ENCODE measurements at regions not wholly inside any gene's neighbourhood (a gene's known extent, or its start where the extent isn't known, plus 50 kb on each side); places are given as distances from the start of the nearest gene placed in this dataset.

GRCh38 chr12:116403546-116403945, 126.1 kb upstream of the MED13L start:
- DNase-seq = no peak
- Mint-ChIP-seq H3K27me3 (ENCODE audit: unreplicated experiment) (no peaks in the 10 kb centered on the region), H3K4me3 (ENCODE audit: unreplicated experiment) (no peak overlapping the region), H3K4me1 (ENCODE audit: low read depth, unreplicated experiment) (no peaks in the 10 kb centered on the region), H3K36me3 (ENCODE audit: unreplicated experiment) (peaks cover 3% of the 10 kb centered on the region), H3K27ac (ENCODE audit: unreplicated experiment) (no peak overlapping the region), H3K9me3 (ENCODE audit: unreplicated experiment) (peaks cover 2% of the 10 kb centered on the region)
- TF ChIP-seq, protein P1, sequence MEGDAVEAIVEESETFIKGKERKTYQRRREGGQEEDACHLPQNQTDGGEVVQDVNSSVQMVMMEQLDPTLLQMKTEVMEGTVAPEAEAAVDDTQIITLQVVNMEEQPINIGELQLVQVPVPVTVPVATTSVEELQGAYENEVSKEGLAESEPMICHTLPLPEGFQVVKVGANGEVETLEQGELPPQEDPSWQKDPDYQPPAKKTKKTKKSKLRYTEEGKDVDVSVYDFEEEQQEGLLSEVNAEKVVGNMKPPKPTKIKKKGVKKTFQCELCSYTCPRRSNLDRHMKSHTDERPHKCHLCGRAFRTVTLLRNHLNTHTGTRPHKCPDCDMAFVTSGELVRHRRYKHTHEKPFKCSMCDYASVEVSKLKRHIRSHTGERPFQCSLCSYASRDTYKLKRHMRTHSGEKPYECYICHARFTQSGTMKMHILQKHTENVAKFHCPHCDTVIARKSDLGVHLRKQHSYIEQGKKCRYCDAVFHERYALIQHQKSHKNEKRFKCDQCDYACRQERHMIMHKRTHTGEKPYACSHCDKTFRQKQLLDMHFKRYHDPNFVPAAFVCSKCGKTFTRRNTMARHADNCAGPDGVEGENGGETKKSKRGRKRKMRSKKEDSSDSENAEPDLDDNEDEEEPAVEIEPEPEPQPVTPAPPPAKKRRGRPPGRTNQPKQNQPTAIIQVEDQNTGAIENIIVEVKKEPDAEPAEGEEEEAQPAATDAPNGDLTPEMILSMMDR (IDR thresholded peaks at IDR 0.05; ENCODE audit: partially characterized antibody, unreplicated experiment) = no peak

DNA sequence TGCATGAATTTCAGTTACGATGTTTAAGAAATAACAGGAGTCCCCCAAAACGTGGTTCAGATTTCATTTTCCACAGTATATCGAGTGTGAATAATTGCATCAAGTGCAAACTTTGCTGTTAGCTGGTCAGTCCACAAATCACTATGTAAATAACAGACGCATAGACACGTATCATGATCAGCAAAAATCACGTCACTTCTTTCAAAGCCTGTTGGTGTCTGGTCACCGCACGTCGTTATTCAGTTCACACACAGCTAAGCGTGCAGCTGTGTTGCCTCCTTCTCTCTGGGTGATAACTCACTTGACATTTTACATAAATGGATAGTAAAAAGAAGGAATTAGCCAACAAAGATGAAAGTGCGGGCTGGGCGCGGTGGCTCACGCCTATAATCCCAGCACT, 126.8 kb upstream of the MED13L start:
- Mint-ChIP-seq H3K4me1 (ENCODE audit: low read depth, unreplicated experiment) (no peaks in the 10 kb centered on the region), H3K27ac (ENCODE audit: unreplicated experiment) (no peak overlapping the region), H3K4me3 (ENCODE audit: unreplicated experiment) (no peak overlapping the region), H3K27me3 (ENCODE audit: unreplicated experiment) (no peaks in the 10 kb centered on the region), H3K9me3 (ENCODE audit: unreplicated experiment) (no peaks in the 10 kb centered on the region), H3K36me3 (ENCODE audit: unreplicated experiment) (no peaks in the 10 kb centered on the region)
- DNase-seq = no peak
- TF ChIP-seq, protein P1 (IDR thresholded peaks at IDR 0.05; ENCODE audit: partially characterized antibody, unreplicated experiment) = no peak

DNA sequence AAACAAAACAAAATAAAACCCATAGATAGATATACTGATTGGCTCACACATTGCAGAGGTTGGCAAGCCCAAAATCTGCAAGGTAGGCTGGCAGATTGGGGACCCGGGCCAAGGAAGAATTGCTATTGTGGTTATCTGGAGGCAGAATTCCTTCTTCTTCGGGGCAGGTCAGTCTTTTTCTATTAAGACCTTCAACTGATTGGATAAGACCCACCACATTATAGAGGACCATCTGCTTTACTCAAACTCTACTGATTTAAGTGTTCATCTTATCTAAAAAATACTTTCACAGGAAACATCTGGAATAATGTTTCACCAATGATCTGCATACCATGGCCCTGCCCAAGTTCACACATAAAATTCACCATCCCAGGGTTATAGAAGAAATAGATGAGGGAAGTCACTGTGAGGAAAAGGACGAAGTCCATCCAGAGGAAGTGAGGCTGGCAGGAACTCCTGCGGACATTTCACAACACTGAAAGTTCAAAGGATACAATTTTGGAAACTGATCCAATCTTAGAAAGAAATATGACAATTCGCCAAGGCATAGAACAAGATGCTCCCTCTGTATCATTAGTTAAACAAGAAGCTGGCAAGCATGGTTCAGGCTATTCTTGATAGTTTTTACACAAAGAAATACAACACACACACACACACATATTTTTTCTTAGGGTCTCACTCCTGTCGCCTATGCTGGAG, 127.6 kb upstream of the MED13L start:
- no peaks in the 10 kb centered on the region for H3K4me1 Mint-ChIP-seq (ENCODE audit: low read depth, unreplicated experiment)
- H3K27ac Mint-ChIP-seq (ENCODE audit: unreplicated experiment) = no peak overlapping the region
- no peak for DNase-seq
- no peaks in the 10 kb centered on the region for H3K27me3 Mint-ChIP-seq (ENCODE audit: unreplicated experiment)
- TF ChIP-seq, protein P1 (IDR thresholded peaks at IDR 0.05; ENCODE audit: partially characterized antibody, unreplicated experiment) = no peak
- no peak overlapping the region for H3K4me3 Mint-ChIP-seq (ENCODE audit: unreplicated experiment)
- H3K9me3 Mint-ChIP-seq (ENCODE audit: unreplicated experiment) = no peaks in the 10 kb centered on the region
- H3K36me3 Mint-ChIP-seq (ENCODE audit: unreplicated experiment) = no peaks in the 10 kb centered on the region

GRCh38 chr12:116406529-116406928, 129.0 kb upstream of the MED13L start:
- Mint-ChIP-seq H3K27me3 (ENCODE audit: unreplicated experiment) (peaks cover 2% of the 10 kb centered on the region), H3K27ac (ENCODE audit: unreplicated experiment) (no peak overlapping the region), H3K36me3 (ENCODE audit: unreplicated experiment) (no peaks in the 10 kb centered on the region), H3K4me1 (ENCODE audit: low read depth, unreplicated experiment) (peaks cover 3% of the 10 kb centered on the region), H3K9me3 (ENCODE audit: unreplicated experiment) (no peaks in the 10 kb centered on the region), H3K4me3 (ENCODE audit: unreplicated experiment) (no peak overlapping the region)
- DNase-seq = peak; percentile 28
- TF ChIP-seq, protein P1 (IDR thresholded peaks at IDR 0.05; ENCODE audit: partially characterized antibody, unreplicated experiment) = no peak

- peaks cover 2% of the 10 kb centered on the region for H3K27me3 Mint-ChIP-seq (ENCODE audit: unreplicated experiment)
- no peak overlapping the region for H3K4me3 Mint-ChIP-seq (ENCODE audit: unreplicated experiment)
- TF ChIP-seq, protein P1 (IDR thresholded peaks at IDR 0.05; ENCODE audit: partially characterized antibody, unreplicated experiment) = no peak
- H3K9me3 Mint-ChIP-seq (ENCODE audit: unreplicated experiment) = no peaks in the 10 kb centered on the region
- no peaks in the 10 kb centered on the region for H3K36me3 Mint-ChIP-seq (ENCODE audit: unreplicated experiment)
- H3K4me1 Mint-ChIP-seq (ENCODE audit: low read depth, unreplicated experiment) = peaks cover 3% of the 10 kb centered on the region
- no peak overlapping the region for H3K27ac Mint-ChIP-seq (ENCODE audit: unreplicated experiment)
- no peak for DNase-seq
These were observed 131.2 kb upstream of the MED13L start for GRCh38 chr12:116408489-116409250.

All from glutamatergic neuron (in vitro differentiated cells).